ENCODE measurements at regions not wholly inside any gene's neighbourhood (a gene's known extent, or its start where the extent isn't known, plus 50 kb on each side); places are given as distances from the start of the nearest gene placed in this dataset.

DNA sequence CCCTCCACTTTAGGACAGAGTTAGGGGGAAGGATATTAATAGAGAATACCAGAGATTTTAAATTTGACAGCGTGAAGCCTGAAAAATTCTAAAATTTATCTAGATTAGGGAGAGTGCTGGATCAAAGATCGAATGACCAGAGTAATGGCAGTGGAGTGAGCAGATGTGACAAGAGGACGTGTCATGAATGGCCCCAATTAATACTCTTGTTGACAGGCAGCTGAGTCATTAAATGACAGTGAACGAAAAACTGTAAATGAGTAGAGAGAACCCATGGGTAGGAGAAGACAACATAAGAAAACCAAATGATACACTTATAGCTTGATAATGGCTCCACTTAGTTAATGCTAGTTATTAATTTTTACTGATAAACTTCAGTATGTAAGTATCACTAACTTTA is 73.9 kb upstream of the PLEKHA5 start:
- Histone ChIP-seq H2AFZ (ENCODE audit: low read length) (no peak overlapping the region), H4K20me1 (ENCODE audit: low read length) (no peaks in the 10 kb centered on the region), H3K36me3 (ENCODE audit: low read depth, low read length) (no peaks in the 10 kb centered on the region), H3K9me3 (ENCODE audit: low read length) (no peaks in the 10 kb centered on the region), H3F3A (ENCODE audit: low read length, unreplicated experiment) (no peaks in the 10 kb centered on the region), H3K9me2 (replicated peaks; ENCODE audit: low read length) (no peaks in the 10 kb centered on the region), H3K27ac (ENCODE audit: low read length) (no peak overlapping the region), H3K4me3 (ENCODE audit: low read length) (no peak overlapping the region), H3K79me2 (ENCODE audit: low read length) (no peaks in the 10 kb centered on the region), H3K4me2 (ENCODE audit: low read length) (no peak overlapping the region), H3K9ac (ENCODE audit: low read length) (no peak overlapping the region), H3K27me3 (ENCODE audit: low read length) (no peaks in the 10 kb centered on the region), H3K4me1 (ENCODE audit: insufficient read depth, low read length) (no peaks in the 10 kb centered on the region)
- ChIA-PET POLR2A (ENCODE audit: unreplicated experiment) (no interaction called here), CTCF (no interaction called here)
- intact Hi-C loops (cut with micrococcal nuclease): no loop called here
- BruUV-seq (replicated peaks): no TSS peak
- ATAC-seq: no peak
- TF ChIP-seq EZH2 (IDR thresholded peaks at IDR 0.05; ENCODE audit: low read length, unreplicated experiment) (no peak), EZH2phosphoT487 (IDR thresholded peaks at IDR 0.05; ENCODE audit: borderline replicate concordance, low read length) (no peak)
- TF ChIP-seq, protein P1, sequence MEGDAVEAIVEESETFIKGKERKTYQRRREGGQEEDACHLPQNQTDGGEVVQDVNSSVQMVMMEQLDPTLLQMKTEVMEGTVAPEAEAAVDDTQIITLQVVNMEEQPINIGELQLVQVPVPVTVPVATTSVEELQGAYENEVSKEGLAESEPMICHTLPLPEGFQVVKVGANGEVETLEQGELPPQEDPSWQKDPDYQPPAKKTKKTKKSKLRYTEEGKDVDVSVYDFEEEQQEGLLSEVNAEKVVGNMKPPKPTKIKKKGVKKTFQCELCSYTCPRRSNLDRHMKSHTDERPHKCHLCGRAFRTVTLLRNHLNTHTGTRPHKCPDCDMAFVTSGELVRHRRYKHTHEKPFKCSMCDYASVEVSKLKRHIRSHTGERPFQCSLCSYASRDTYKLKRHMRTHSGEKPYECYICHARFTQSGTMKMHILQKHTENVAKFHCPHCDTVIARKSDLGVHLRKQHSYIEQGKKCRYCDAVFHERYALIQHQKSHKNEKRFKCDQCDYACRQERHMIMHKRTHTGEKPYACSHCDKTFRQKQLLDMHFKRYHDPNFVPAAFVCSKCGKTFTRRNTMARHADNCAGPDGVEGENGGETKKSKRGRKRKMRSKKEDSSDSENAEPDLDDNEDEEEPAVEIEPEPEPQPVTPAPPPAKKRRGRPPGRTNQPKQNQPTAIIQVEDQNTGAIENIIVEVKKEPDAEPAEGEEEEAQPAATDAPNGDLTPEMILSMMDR (conservative IDR thresholded peaks at IDR 0.05; ENCODE audit: low read depth, low read length): no peak
- no peak for DNase-seq

GRCh38 chr12:19058235-19059021 is 71.1 kb upstream of the PLEKHA5 start:
- Histone ChIP-seq H3K4me3 (ENCODE audit: low read length) (no peak overlapping the region), H4K20me1 (ENCODE audit: low read length) (no peaks in the 10 kb centered on the region), H3K9ac (ENCODE audit: low read length) (no peak overlapping the region), H3K9me3 (ENCODE audit: low read length) (no peaks in the 10 kb centered on the region), H3K36me3 (ENCODE audit: low read depth, low read length) (no peaks in the 10 kb centered on the region), H3K27me3 (ENCODE audit: low read length) (no peaks in the 10 kb centered on the region), H3K79me2 (ENCODE audit: low read length) (no peaks in the 10 kb centered on the region), H2AFZ (ENCODE audit: low read length) (no peak overlapping the region), H3F3A (ENCODE audit: low read length, unreplicated experiment) (no peaks in the 10 kb centered on the region), H3K4me1 (ENCODE audit: insufficient read depth, low read length) (no peaks in the 10 kb centered on the region), H3K4me2 (ENCODE audit: low read length) (no peak overlapping the region), H3K9me2 (replicated peaks; ENCODE audit: low read length) (no peaks in the 10 kb centered on the region), H3K27ac (ENCODE audit: low read length) (no peak overlapping the region)
- no TSS peak for BruUV-seq (replicated peaks)
- ChIA-PET POLR2A (ENCODE audit: unreplicated experiment) (no interaction called here), CTCF (no interaction called here)
- TF ChIP-seq, protein P1 (conservative IDR thresholded peaks at IDR 0.05; ENCODE audit: low read depth, low read length): no peak
- TF ChIP-seq EZH2phosphoT487 (IDR thresholded peaks at IDR 0.05; ENCODE audit: borderline replicate concordance, low read length): no peak
- TF ChIP-seq EZH2 (IDR thresholded peaks at IDR 0.05; ENCODE audit: low read length, unreplicated experiment): no peak
- ATAC-seq: no peak
- no peak for DNase-seq
- intact Hi-C loops (cut with micrococcal nuclease): no loop called here

- H3K79me2 ChIP-seq (ENCODE audit: low read length): no peaks in the 10 kb centered on the region
- H4K20me1 ChIP-seq (ENCODE audit: low read length): no peaks in the 10 kb centered on the region
- H3K4me1 ChIP-seq (ENCODE audit: insufficient read depth, low read length): no peaks in the 10 kb centered on the region
- H3K9me3 ChIP-seq (ENCODE audit: low read length): no peaks in the 10 kb centered on the region
- H3K27me3 ChIP-seq (ENCODE audit: low read length): no peaks in the 10 kb centered on the region
- ChIA-PET POLR2A (ENCODE audit: unreplicated experiment) (no interaction called here), CTCF (no interaction called here)
- TF ChIP-seq, protein P1 (conservative IDR thresholded peaks at IDR 0.05; ENCODE audit: low read depth, low read length): no peak
- H2AFZ ChIP-seq (ENCODE audit: low read length): no peak overlapping the region
- no TSS peak for BruUV-seq (replicated peaks)
- no peaks in the 10 kb centered on the region for H3K36me3 ChIP-seq (ENCODE audit: low read depth, low read length)
- intact Hi-C loops (cut with micrococcal nuclease): no loop called here
- no peaks in the 10 kb centered on the region for H3F3A ChIP-seq (ENCODE audit: low read length, unreplicated experiment)
- no peak overlapping the region for H3K9ac ChIP-seq (ENCODE audit: low read length)
- H3K27ac ChIP-seq (ENCODE audit: low read length): no peak overlapping the region
- ATAC-seq: no peak
- no peaks in the 10 kb centered on the region for H3K9me2 ChIP-seq (replicated peaks; ENCODE audit: low read length)
- H3K4me2 ChIP-seq (ENCODE audit: low read length): no peak overlapping the region
- DNase-seq: no peak
- H3K4me3 ChIP-seq (ENCODE audit: low read length): no peak overlapping the region
Measured at GRCh38 chr12:19064713-19065112, 64.8 kb upstream of the PLEKHA5 start.

All from PC-3 (cell line).